ENCODE measurements at regions not wholly inside any gene's neighbourhood (a gene's known extent, or its start where the extent isn't known, plus 50 kb on each side); places are given as distances from the start of the nearest gene placed in this dataset.

DNA sequence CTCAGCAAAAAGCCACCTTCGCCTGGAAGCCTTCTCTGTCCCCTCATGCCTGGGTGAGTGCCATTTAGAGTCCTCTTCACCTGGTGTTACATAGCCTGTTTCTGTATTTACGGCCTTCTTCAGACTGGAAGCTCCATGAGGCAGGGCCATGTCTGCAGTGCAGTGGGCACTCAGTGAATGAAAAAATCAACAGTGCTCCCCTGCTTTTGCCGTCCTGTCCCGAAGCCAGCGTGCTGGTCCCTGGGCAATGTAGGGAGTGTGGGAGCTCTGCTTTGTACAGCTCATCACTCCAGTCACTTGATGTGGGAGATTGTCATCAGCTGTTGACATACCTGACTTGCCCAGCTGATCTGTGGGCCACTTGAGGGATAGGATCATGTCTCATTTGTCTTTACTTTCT, 129.0 kb upstream of the TSHZ3 start:
- no peak for TF ChIP-seq POLR2AphosphoS5 (IDR thresholded peaks at IDR 0.05; ENCODE audit: low read depth, low read length)
- TF ChIP-seq, protein P1, sequence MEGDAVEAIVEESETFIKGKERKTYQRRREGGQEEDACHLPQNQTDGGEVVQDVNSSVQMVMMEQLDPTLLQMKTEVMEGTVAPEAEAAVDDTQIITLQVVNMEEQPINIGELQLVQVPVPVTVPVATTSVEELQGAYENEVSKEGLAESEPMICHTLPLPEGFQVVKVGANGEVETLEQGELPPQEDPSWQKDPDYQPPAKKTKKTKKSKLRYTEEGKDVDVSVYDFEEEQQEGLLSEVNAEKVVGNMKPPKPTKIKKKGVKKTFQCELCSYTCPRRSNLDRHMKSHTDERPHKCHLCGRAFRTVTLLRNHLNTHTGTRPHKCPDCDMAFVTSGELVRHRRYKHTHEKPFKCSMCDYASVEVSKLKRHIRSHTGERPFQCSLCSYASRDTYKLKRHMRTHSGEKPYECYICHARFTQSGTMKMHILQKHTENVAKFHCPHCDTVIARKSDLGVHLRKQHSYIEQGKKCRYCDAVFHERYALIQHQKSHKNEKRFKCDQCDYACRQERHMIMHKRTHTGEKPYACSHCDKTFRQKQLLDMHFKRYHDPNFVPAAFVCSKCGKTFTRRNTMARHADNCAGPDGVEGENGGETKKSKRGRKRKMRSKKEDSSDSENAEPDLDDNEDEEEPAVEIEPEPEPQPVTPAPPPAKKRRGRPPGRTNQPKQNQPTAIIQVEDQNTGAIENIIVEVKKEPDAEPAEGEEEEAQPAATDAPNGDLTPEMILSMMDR (CRISPR knock-in tag; IDR thresholded peaks at IDR 0.05): no peak
- no peak for TF ChIP-seq RFX5 (IDR thresholded peaks at IDR 0.05; ENCODE audit: low read depth, low read length)
- no peak for TF ChIP-seq ZNF83 (CRISPR knock-in tag; IDR thresholded peaks at IDR 0.05; ENCODE audit: borderline replicate concordance)
- no peak for TF ChIP-seq HOXA7 (CRISPR knock-in tag; IDR thresholded peaks at IDR 0.05)
- no peak for TF ChIP-seq MEIS1 (CRISPR knock-in tag; IDR thresholded peaks at IDR 0.05; ENCODE audit: borderline replicate concordance)

Measured in HepG2 (cell line).